ENCODE measurements at regions not wholly inside any gene's neighbourhood (a gene's known extent, or its start where the extent isn't known, plus 50 kb on each side); places are given as distances from the start of the nearest gene placed in this dataset.

- Histone ChIP-seq H3K4me2 (ENCODE audit: insufficient read depth in 1 of 2, low read depth in 2 of 2, low read length in 2 of 2) (no peak overlapping the region), H3K4ac (replicated peaks; ENCODE audit: insufficient read length, low read depth, low read length) (no peak overlapping the region), H4K5ac (ENCODE audit: insufficient read length, low read depth, low read length) (no peak overlapping the region), H2BK5ac (ENCODE audit: low read depth, low read length) (peak overlapping the region; percentile 74; the same call in 1 of the 2 replicates), H3K23ac (ENCODE audit: insufficient read length) (no peak overlapping the region), H4K8ac (ENCODE audit: extremely low read depth, insufficient read depth, low read length) (no peak overlapping the region), H2BK15ac (ENCODE audit: low read length) (no peak overlapping the region), H2BK120ac (replicated peaks; ENCODE audit: low read depth, low read length) (peak overlapping the region; percentile 12), H3K4me3 (ENCODE audit: extremely low read depth in 1 of 4, insufficient read depth in 2 of 4, low read depth in 3 of 4, low read length in 4 of 4) (no peak overlapping the region), H2AFZ (ENCODE audit: low read length) (no peak overlapping the region), H3K9ac (replicated peaks in 1 of 4; ENCODE audit: extremely low read depth in 1 of 4, low read depth in 3 of 4, low read length in 3 of 4) (no peak overlapping the region), H3K9me3 (ENCODE audit: insufficient read depth in 2 of 2, low read depth in 1 of 2, low read length in 1 of 2) (peaks cover 0 to 4% of the 10 kb centered on the region in 2 experiments; a peak in 2 of 4 replicates), H3K4me1 (replicated peaks in 1 of 4; ENCODE audit: control insufficient read depth in 3 of 4, insufficient read depth in 4 of 4, low read length in 3 of 4) (peaks cover 0 to 14% (median 8%) of the 10 kb centered on the region in 4 experiments; a peak in 3 of 7 replicates), H4K91ac (replicated peaks; ENCODE audit: insufficient read length, low read length) (peak overlapping the region; percentile 66), H4K20me1 (replicated peaks in 1 of 2; ENCODE audit: control insufficient read depth in 1 of 2, insufficient read depth in 2 of 2, low read length in 2 of 2) (peaks cover 0 to 3% of the 10 kb centered on the region in 2 experiments), H3K23me2 (ENCODE audit: low read depth, low read length) (no peaks in the 10 kb centered on the region; the same call in 1 of the 2 replicates), H3K79me1 (ENCODE audit: low read depth, low read length) (no peaks in the 10 kb centered on the region), H3K14ac (ENCODE audit: insufficient read length) (no peak overlapping the region), H2BK20ac (ENCODE audit: low read length) (no peak overlapping the region), H2AK5ac (ENCODE audit: low read depth, low read length) (no peak overlapping the region), H3K79me2 (ENCODE audit: control insufficient read depth in 1 of 2, insufficient read depth in 2 of 2, low read length in 2 of 2) (peaks cover under 1 to 6% of the 10 kb centered on the region in 2 experiments; a peak in 3 of 4 replicates), H3K27me3 (replicated peaks in 1 of 4; ENCODE audit: control insufficient read depth in 3 of 4, extremely low read depth in 1 of 4, insufficient read depth in 3 of 4, low read length in 3 of 4) (no peaks in the 10 kb centered on the region), H3K56ac (replicated peaks; ENCODE audit: insufficient read length, low read depth, low read length) (no peak overlapping the region), H3K36me3 (ENCODE audit: control insufficient read depth in 2 of 4, insufficient read depth in 4 of 4, low read length in 3 of 4) (peaks cover 4 to 54% (median 26%) of the 10 kb centered on the region in 4 experiments), H3K27ac (ENCODE audit: low read depth, low read length) (no peak overlapping the region), H3K18ac (ENCODE audit: extremely low read depth, low read length) (peak overlapping the region; percentile 67), H2BK12ac (ENCODE audit: low read depth, low read length) (no peak overlapping the region)
- WGBS, 2 experiments (ENCODE audit: extremely low coverage in 1 of 2, insufficient coverage in 1 of 2, insufficient read length in 1 of 2, insufficient replicate concordance in 2 of 2, low coverage in 1 of 2, low lambda C conversion rate in 2 of 2, missing lambda C conversion rate in 1 of 2) = 84% methylated on average over 10 of the region's 10 CpGs; no CpG with 5 or more reads in 1 of the 2 experiments
- DNase-seq (ENCODE audit: low read depth in 1 of 2, low spot score in 2 of 2) (peak; percentile 56 to 77), FAIRE-seq (no peak)
- peak; percentile 64 for TF ChIP-seq TAF7 (optimal IDR thresholded peaks at IDR 0.05; ENCODE audit: borderline replicate concordance, low read depth, low read length)
- no peak for TF ChIP-seq ATF2 (IDR thresholded peaks at IDR 0.05; ENCODE audit: low read length)
- no peak for TF ChIP-seq SUZ12 (IDR thresholded peaks at IDR 0.05; ENCODE audit: low read length)
- peak; percentile 55 to 75 for TF ChIP-seq POLR2A (IDR thresholded peaks at IDR 0.05; ENCODE audit: control extremely low read depth in 1 of 2, low read depth in 2 of 2, low read length in 2 of 2)
- TF ChIP-seq EZH2 (IDR thresholded peaks at IDR 0.05; ENCODE audit: low read depth, low read length, severe bottlenecking) = no peak
- peak; percentile 55 for TF ChIP-seq POLR2AphosphoS5 (IDR thresholded peaks at IDR 0.05; ENCODE audit: low read depth, low read length)
- TF ChIP-seq TEAD4 (IDR thresholded peaks at IDR 0.05; ENCODE audit: low read depth, low read length) = peak; percentile 11; the same call in 1 of the 2 replicates
- ChIA-PET CTCF (ENCODE audit: partially characterized antibody) (interaction anchor here (0.6 to 2.2 kb wide), 6 partner anchors 17 to 900 kb away, joined by 3 to 7 read pairs (median 3); no protein-coding TSS in a partner anchor), POLR2A (ENCODE audit: partially characterized antibody) (interaction anchor here (0.9 to 4.6 kb wide), 16 partner anchors 9 to 402 kb away, joined by 3 to 19 read pairs (median 3); no protein-coding TSS in a partner anchor)
Observed at GRCh38 chr2:209307161-209308001, 116.5 kb upstream of the MAP2 start.
